HEK293 (cell line): ENCODE measurements at regions not wholly inside any gene's neighbourhood (a gene's known extent, or its start where the extent isn't known, plus 50 kb on each side); places are given as distances from the start of the nearest gene placed in this dataset.

Source experiments
- CTCF ChIA-PET: fragments of 350-600 bp; formaldehyde crosslinking; extraction: SDS; loops from one replicate; lab custom pipeline; 2021; ENCODE audit warnings: antibody characterized with exemption; lab: Yijun Ruan, JAX
- POLR2A ChIA-PET: fragments of 300-600 bp; formaldehyde crosslinking; extraction: SDS; loops from one replicate; lab custom pipeline; 2020; ENCODE audit warnings: antibody characterized with exemption, inconsistent platforms; lab: Yijun Ruan, JAX
- H3K27ac ChIP-seq: fragments of 200-500 bp; sonication (Bioruptor generic); 2 replicates; pipeline ENCODE4 v1.5.1; 2014; ENCODE audit warnings: low read depth, low read length, control low read depth, inconsistent platforms; ENCODE audit errors: extremely low read depth
- H3K36me3 ChIP-seq, 2 experiments: fragments of 200-500 bp in 1 of 2; sonication (Bioruptor generic) in 1 of 2; 1 replicate in 1 of 2; 2 replicates in 1 of 2; pipeline ENCODE4 v1.5.1; 2014 to 2017; ENCODE audit warnings: inconsistent platforms in 2 of 2, low read length in 2 of 2; ENCODE audit not compliant: control insufficient read depth in 2 of 2, insufficient read depth in 1 of 2
- H3K4me1 ChIP-seq: fragments of 200-500 bp; sonication (Bioruptor generic); 2 replicates; pipeline ENCODE4 v1.5.1; 2014; ENCODE audit warnings: mild to moderate bottlenecking, low read length, inconsistent platforms; ENCODE audit not compliant: control insufficient read depth, insufficient read depth
- H3K4me3 ChIP-seq: 2 replicates; pipeline ENCODE4 v1.5.1; 2011; ENCODE audit warnings: low read depth, mild to moderate bottlenecking, control low read depth, low read length, moderate library complexity
- H3K9me3 ChIP-seq: fragments of 200-500 bp; sonication (Bioruptor generic); 2 replicates; pipeline ENCODE4 v1.5.1; 2014; ENCODE audit warnings: low read depth, low read length, inconsistent platforms; ENCODE audit not compliant: control insufficient read depth, insufficient read depth
- ELK4 ChIP-seq: IDR thresholded peaks from 2 replicates; pipeline ENCODE4 v1.6.1; 2011; ENCODE audit warnings: mild to moderate bottlenecking, low read depth, low read length, borderline replicate concordance
- GLIS1 ChIP-seq: fragments of 450-650 bp; formaldehyde crosslinking; IDR thresholded peaks from 2 replicates; pipeline ENCODE4 v1.5.1; 2016; ENCODE audit warnings: missing biosample characterization, missing genetic modification characterization
- GLIS2 ChIP-seq: fragments of 450-650 bp; formaldehyde crosslinking; IDR thresholded peaks from 2 replicates; pipeline ENCODE4 v1.5.1; 2016; ENCODE audit warnings: missing biosample characterization, missing genetic modification characterization
- HOXC10 ChIP-seq: sonication (generic); formaldehyde crosslinking; IDR thresholded peaks from 2 replicates; pipeline ENCODE4 v1.8.1; 2023; ENCODE audit warnings: mild to moderate bottlenecking, missing genetic modification reagents
- KLF16 ChIP-seq: fragments of 450-650 bp; formaldehyde crosslinking; IDR thresholded peaks from 2 replicates; pipeline ENCODE4 v1.5.1; 2017; ENCODE audit warnings: missing biosample characterization, missing genetic modification characterization
- KLF17 ChIP-seq: fragments of 450-650 bp; formaldehyde crosslinking; IDR thresholded peaks from 2 replicates; pipeline ENCODE4 v1.5.1; 2016; ENCODE audit warnings: missing biosample characterization, missing genetic modification characterization
- KLF8 ChIP-seq: fragments of 450-650 bp; formaldehyde crosslinking; IDR thresholded peaks from 2 replicates; pipeline ENCODE4 v1.5.1; 2016; ENCODE audit warnings: missing biosample characterization, missing genetic modification characterization
- KLF9 ChIP-seq: fragments of 450-650 bp; formaldehyde crosslinking; IDR thresholded peaks from 2 replicates; pipeline ENCODE4 v1.5.1; 2016; ENCODE audit warnings: missing biosample characterization, missing genetic modification characterization, low read depth
- PRDM4 ChIP-seq: fragments of 450-650 bp; formaldehyde crosslinking; IDR thresholded peaks from 2 replicates; pipeline ENCODE4 v1.5.1; 2017; ENCODE audit warnings: missing biosample characterization, missing genetic modification characterization
- SCRT1 ChIP-seq: fragments of 450-650 bp; formaldehyde crosslinking; IDR thresholded peaks from 2 replicates; pipeline ENCODE4 v1.5.1; 2016; ENCODE audit warnings: missing biosample characterization, missing genetic modification characterization, borderline replicate concordance
- TSHZ1 ChIP-seq: fragments of 450-650 bp; formaldehyde crosslinking; IDR thresholded peaks from 2 replicates; pipeline ENCODE4 v1.5.1; 2016; ENCODE audit warnings: missing biosample characterization, missing genetic modification characterization, borderline replicate concordance
- WT1 ChIP-seq: fragments of 450-650 bp; formaldehyde crosslinking; IDR thresholded peaks from 2 replicates; pipeline ENCODE4 v1.5.1; 2016; ENCODE audit warnings: missing biosample characterization, missing genetic modification characterization
- ZBTB6 ChIP-seq: fragments of 450-650 bp; formaldehyde crosslinking; IDR thresholded peaks from 2 replicates; pipeline ENCODE4 v1.5.1; 2017; ENCODE audit warnings: missing biosample characterization, missing genetic modification characterization
- ZFP37 ChIP-seq: fragments of 450-650 bp; formaldehyde crosslinking; IDR thresholded peaks from 2 replicates; pipeline ENCODE4 v1.5.1; 2016; ENCODE audit warnings: missing biosample characterization, missing genetic modification characterization
- ZNF140 ChIP-seq: fragments of 450-650 bp; formaldehyde crosslinking; IDR thresholded peaks from 2 replicates; pipeline ENCODE4 v1.5.1; 2016; ENCODE audit warnings: missing biosample characterization, missing genetic modification characterization
- ZNF26 ChIP-seq: fragments of 450-650 bp; formaldehyde crosslinking; IDR thresholded peaks from 2 replicates; pipeline ENCODE4 v1.5.1; 2016; ENCODE audit warnings: missing biosample characterization, missing genetic modification characterization
- ZNF366 ChIP-seq: fragments of 450-650 bp; formaldehyde crosslinking; conservative IDR thresholded peaks from 2 replicates; pipeline ENCODE4 v1.5.1; 2016; ENCODE audit warnings: missing biosample characterization, missing genetic modification characterization
- ZNF404 ChIP-seq: fragments of 450-650 bp; formaldehyde crosslinking; IDR thresholded peaks from 2 replicates; pipeline ENCODE4 v1.5.1; 2017; ENCODE audit warnings: missing biosample characterization, missing genetic modification characterization
- ZNF48 ChIP-seq: fragments of 450-650 bp; formaldehyde crosslinking; IDR thresholded peaks from 2 replicates; pipeline ENCODE4 v1.5.1; 2016; ENCODE audit warnings: missing biosample characterization, missing genetic modification characterization
- ZNF560 ChIP-seq: fragments of 450-650 bp; formaldehyde crosslinking; IDR thresholded peaks from 2 replicates; pipeline ENCODE4 v1.5.1; 2017; ENCODE audit warnings: missing biosample characterization, missing genetic modification characterization, borderline replicate concordance
- ZNF677 ChIP-seq: fragments of 450-650 bp; IDR thresholded peaks from 2 replicates; pipeline ENCODE4 v1.5.0; 2018; ENCODE audit warnings: missing biosample characterization, mild to moderate bottlenecking, missing genetic modification characterization, moderate library complexity
- ZNF747 ChIP-seq: fragments of 450-650 bp; formaldehyde crosslinking; IDR thresholded peaks from 2 replicates; pipeline ENCODE4 v1.5.1; 2016; ENCODE audit warnings: missing biosample characterization, missing genetic modification characterization
- ZNF768 ChIP-seq: fragments of 450-650 bp; formaldehyde crosslinking; IDR thresholded peaks from 2 replicates; pipeline ENCODE4 v1.5.1; 2018; ENCODE audit warnings: missing biosample characterization, mild to moderate bottlenecking, missing genetic modification characterization
- ZSCAN23 ChIP-seq: fragments of 450-650 bp; formaldehyde crosslinking; IDR thresholded peaks from 2 replicates; pipeline ENCODE4 v1.5.1; 2016; ENCODE audit warnings: missing biosample characterization, missing genetic modification characterization
- ZXDB ChIP-seq: fragments of 450-650 bp; formaldehyde crosslinking; IDR thresholded peaks from 2 replicates; pipeline ENCODE4 v1.5.1; 2016; ENCODE audit warnings: missing biosample characterization, missing genetic modification characterization

- TF ChIP-seq KLF17 (tag by site-specific recombination) (no peak), ZSCAN23 (no peak), ZNF677 (tag by site-specific recombination) (no peak), ELK4 (no peak), ZNF404 (no peak), ZNF747 (tag by site-specific recombination) (no peak), ZNF140 (no peak), ZFP37 (no peak)
- TF ChIP-seq, all 188 proteins: peak for 0
Observed at GRCh38 chr15:96049323-96049722, 281.2 kb upstream of the NR2F2 start (continued).

- CTCF ChIA-PET, result no interaction called here
Observed at GRCh38 chr15:96049766-96050165, 280.7 kb upstream of the NR2F2 start.

More at GRCh38 chr15:96049766-96050165, 280.7 kb upstream of the NR2F2 start:
- Histone ChIP-seq H3K36me3 (no peaks in the 10 kb centered on the region), H3K27ac (no peak overlapping the region), H3K4me1 (peaks cover 24% of the 10 kb centered on the region), H3K4me3 (no peak overlapping the region), H3K9me3 (no peaks in the 10 kb centered on the region)
- POLR2A ChIA-PET, result no interaction called here
- TF ChIP-seq ZNF560 (tag by site-specific recombination) (no peak), ZNF26 (tag by site-specific recombination) (no peak), GLIS1 (tag by site-specific recombination) (no peak), ZNF366 (tag by site-specific recombination) (no peak), ZNF48 (tag by site-specific recombination) (no peak), ZBTB6 (no peak), KLF16 (tag by site-specific recombination) (no peak), WT1 (tag by site-specific recombination) (no peak), KLF8 (tag by site-specific recombination) (no peak), PRDM4 (no peak), GLIS2 (no peak), ZNF768 (tag by site-specific recombination) (no peak), HOXC10 (CRISPR knock-in tag) (no peak), SCRT1 (tag by site-specific recombination) (no peak), KLF9 (no peak), ZXDB (tag by site-specific recombination) (no peak), TSHZ1 (tag by site-specific recombination) (no peak)
